Mesenchymal stem cell (in vitro differentiated cells and primary cell): ENCODE measurements at regions not wholly inside any gene's neighbourhood (a gene's known extent, or its start where the extent isn't known, plus 50 kb on each side); places are given as distances from the start of the nearest gene placed in this dataset.

ENCODE experiments used
- DNase-seq: peaks from one replicate; pipeline ENCODE4 v3.0.0-alpha.2; 2013
- H2AFZ ChIP-seq: one replicate; pipeline ENCODE4 v1.6.1; 2013; ENCODE audit warnings: low read depth, mild to moderate bottlenecking, control low read depth, inconsistent platforms, low read length, moderate library complexity
- H2AK5ac ChIP-seq: 2 replicates; pipeline ENCODE4 v1.6.1; 2013; ENCODE audit warnings: low read length, moderate library complexity, mild to moderate bottlenecking, inconsistent platforms; ENCODE audit not compliant: severe bottlenecking
- H2BK120ac ChIP-seq: one replicate; pipeline ENCODE4 v1.6.1; 2013; ENCODE audit warnings: low read depth, mild to moderate bottlenecking, inconsistent platforms, low read length, moderate library complexity
- H2BK12ac ChIP-seq, 2 experiments: one replicate each; pipeline ENCODE4 v1.6.1; 2013; ENCODE audit warnings: inconsistent platforms in 2 of 2, low read length in 2 of 2, mild to moderate bottlenecking in 2 of 2, moderate library complexity in 2 of 2, control low read depth in 1 of 2
- H2BK15ac ChIP-seq: one replicate; pipeline ENCODE4 v1.6.1; 2013; ENCODE audit warnings: mild to moderate bottlenecking, low read depth, inconsistent platforms; ENCODE audit not compliant: poor library complexity, severe bottlenecking
- H2BK5ac ChIP-seq: 2 replicates; pipeline ENCODE4 v1.6.1; 2013; ENCODE audit warnings: low read depth, mild to moderate bottlenecking, low read length, control low read depth, inconsistent platforms; ENCODE audit not compliant: poor library complexity, severe bottlenecking
- H3K14ac ChIP-seq, 2 experiments: one replicate each; pipeline ENCODE4 v1.6.1; 2013; ENCODE audit warnings: inconsistent platforms in 2 of 2, low read length in 2 of 2, control low read depth in 1 of 2, mild to moderate bottlenecking in 1 of 2, moderate library complexity in 1 of 2
- H3K18ac ChIP-seq, 2 experiments: one replicate each; pipeline ENCODE4 v1.6.1; 2013; ENCODE audit warnings: inconsistent platforms in 2 of 2, low read length in 2 of 2, control low read depth in 1 of 2, low read depth in 1 of 2, mild to moderate bottlenecking in 1 of 2
- H3K23ac ChIP-seq, 2 experiments: one replicate each; pipeline ENCODE4 v1.6.1; 2013; ENCODE audit warnings: inconsistent platforms in 2 of 2, low read length in 2 of 2, mild to moderate bottlenecking in 2 of 2, moderate library complexity in 2 of 2, control low read depth in 1 of 2
- H3K27ac ChIP-seq: 2 replicates; pipeline ENCODE4 v1.5.1; 2013; ENCODE audit warnings: mild to moderate bottlenecking, moderate library complexity, low read length, control low read depth, inconsistent platforms; ENCODE audit not compliant: poor library complexity, severe bottlenecking
- H3K27me3 ChIP-seq, 2 experiments: 2 replicates each; pipeline versions ENCODE4 v1.6.1 to v1.7.0; 2013; ENCODE audit warnings: low read length in 2 of 2, mild to moderate bottlenecking in 2 of 2, moderate library complexity in 2 of 2, control low read depth in 1 of 2, inconsistent platforms in 1 of 2; ENCODE audit not compliant: control insufficient read depth in 1 of 2, insufficient read depth in 1 of 2
- H3K36me3 ChIP-seq, 2 experiments: 2 replicates each; pipeline versions ENCODE4 v1.6.1 to v1.7.0; 2013; ENCODE audit warnings: low read length in 2 of 2, control low read depth in 1 of 2, inconsistent platforms in 1 of 2, low read depth in 1 of 2, mild to moderate bottlenecking in 1 of 2; ENCODE audit not compliant: insufficient read depth in 2 of 2, control insufficient read depth in 1 of 2
- H3K4ac ChIP-seq, 2 experiments: one replicate each; pipeline ENCODE4 v1.6.1; 2013; ENCODE audit warnings: inconsistent platforms in 2 of 2, low read length in 2 of 2, mild to moderate bottlenecking in 2 of 2, moderate library complexity in 2 of 2, control low read depth in 1 of 2, low read depth in 1 of 2
- H3K4me1 ChIP-seq: 2 replicates; pipeline ENCODE4 v1.6.1; 2013; ENCODE audit warnings: low read depth, low read length, control low read depth; ENCODE audit not compliant: control insufficient read depth, insufficient read depth
- H3K4me2 ChIP-seq: 2 replicates; pipeline ENCODE4 v1.6.1; 2013; ENCODE audit warnings: low read length, mild to moderate bottlenecking, inconsistent platforms; ENCODE audit not compliant: poor library complexity, severe bottlenecking
- H3K4me3 ChIP-seq, 2 experiments: 2 replicates each; pipeline versions ENCODE4 v1.5.1 to v1.7.0; 2013; ENCODE audit warnings: low read length in 2 of 2, mild to moderate bottlenecking in 2 of 2, control low read depth in 1 of 2, low read depth in 1 of 2; ENCODE audit not compliant: insufficient read depth in 1 of 2
- H3K79me1 ChIP-seq: replicated peaks from 2 replicates; pipeline ENCODE4 v1.6.1; 2013; ENCODE audit warnings: mild to moderate bottlenecking, control low read depth, low read length, inconsistent platforms; ENCODE audit not compliant: poor library complexity, severe bottlenecking
- H3K9ac ChIP-seq: 2 replicates; pipeline ENCODE4 v1.7.0; 2013; ENCODE audit warnings: mild to moderate bottlenecking, low read length, moderate library complexity
- H3K9me3 ChIP-seq: 2 replicates; pipeline ENCODE4 v1.7.0; 2013; ENCODE audit warnings: mild to moderate bottlenecking, low read length; ENCODE audit not compliant: control insufficient read depth
- H4K8ac ChIP-seq: one replicate; pipeline ENCODE4 v1.6.1; 2013; ENCODE audit warnings: inconsistent platforms, mild to moderate bottlenecking, low read length, moderate library complexity
- H4K91ac ChIP-seq: one replicate; pipeline ENCODE4 v1.6.1; 2013; ENCODE audit warnings: mild to moderate bottlenecking, low read length, inconsistent platforms
- WGBS: methylation state at CpG from one replicate; pipeline ENCODE4 v1.1.7; 2013; ENCODE audit warnings: mixed read lengths; 5-methylcytosine and 5-hydroxymethylcytosine counted together

- Histone ChIP-seq H2AFZ (no peak overlapping the region), H3K79me1 (no peaks in the 10 kb centered on the region), H2BK15ac (no peak overlapping the region), H3K36me3 (no peaks in the 10 kb centered on the region), H4K91ac (no peak overlapping the region), H3K27ac (no peak overlapping the region), H2AK5ac (no peak overlapping the region), H3K18ac (no peak overlapping the region), H3K4ac (no peak overlapping the region), H2BK12ac (no peak overlapping the region), H3K4me3 (no peak overlapping the region), H4K8ac (no peak overlapping the region), H3K4me1 (no peaks in the 10 kb centered on the region), H3K9me3 (no peaks in the 10 kb centered on the region), H3K23ac (no peak overlapping the region), H3K9ac (no peak overlapping the region), H2BK5ac (no peak overlapping the region), H2BK120ac (no peak overlapping the region), H3K14ac (no peak overlapping the region), H3K27me3 (peaks cover 0 to 17% of the 10 kb centered on the region in 2 experiments), H3K4me2 (no peak overlapping the region)
- WGBS = 88% methylated on average over 2 of the region's 2 CpGs
- DNase-seq = no peak
Measured at GRCh38 chr1:30335997-30336390, 387.4 kb downstream of the MATN1 start.

DNA sequence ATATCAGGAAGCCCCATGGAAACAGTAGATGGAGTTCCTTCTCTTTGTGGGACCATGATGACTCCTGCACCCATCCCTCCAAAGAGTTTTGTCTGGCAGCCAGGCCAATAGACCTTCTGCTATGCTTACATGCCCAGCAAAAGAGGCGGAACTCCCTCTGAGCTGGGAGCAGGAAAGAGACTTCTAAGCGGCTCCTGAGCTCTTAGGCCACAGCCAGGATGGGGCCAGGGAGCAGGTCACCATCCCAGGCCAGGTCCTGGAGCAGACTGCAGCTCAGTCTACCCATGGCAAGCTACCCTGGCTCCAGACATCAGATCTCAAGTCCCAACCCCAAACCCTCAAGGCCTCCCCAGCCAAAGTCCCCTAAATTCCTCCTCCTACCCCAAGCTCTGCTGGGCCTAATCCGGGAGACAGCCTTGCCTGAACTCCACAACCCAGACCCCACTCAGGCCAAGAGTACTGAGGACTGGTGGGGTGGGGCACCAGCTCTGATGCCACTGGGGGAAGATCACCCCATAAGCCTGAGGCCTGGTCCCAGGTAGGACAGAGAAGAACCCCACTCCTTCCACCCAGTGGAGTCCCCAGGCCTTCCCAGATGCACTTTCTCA, 387.9 kb downstream of the MATN1 start:
- H3K4ac ChIP-seq = no peak overlapping the region
- no peak overlapping the region for H3K23ac ChIP-seq
- H3K27me3 ChIP-seq = peaks cover 0 to 16% of the 10 kb centered on the region in 2 experiments
- no peaks in the 10 kb centered on the region for H3K36me3 ChIP-seq
- no peak overlapping the region for H3K9ac ChIP-seq
- H3K4me2 ChIP-seq = no peak overlapping the region
- no peak overlapping the region for H4K8ac ChIP-seq
- H3K18ac ChIP-seq = no peak overlapping the region
- no peak overlapping the region for H2BK120ac ChIP-seq
- no peak overlapping the region for H2BK15ac ChIP-seq
- H3K9me3 ChIP-seq = no peaks in the 10 kb centered on the region
- H3K4me3 ChIP-seq = no peak overlapping the region
- H3K14ac ChIP-seq = no peak overlapping the region
- H4K91ac ChIP-seq = no peak overlapping the region
- H2BK12ac ChIP-seq = no peak overlapping the region
- H3K79me1 ChIP-seq = no peaks in the 10 kb centered on the region
- H2AK5ac ChIP-seq = no peak overlapping the region
- H2AFZ ChIP-seq = no peak overlapping the region
- H3K27ac ChIP-seq = no peak overlapping the region
- H2BK5ac ChIP-seq = no peak overlapping the region
- 52% methylated on average over 3 of the region's 3 CpGs for WGBS
- no peak for DNase-seq
- no peaks in the 10 kb centered on the region for H3K4me1 ChIP-seq

GRCh38 chr1:30334767-30335166, 388.6 kb downstream of the MATN1 start:
- H4K8ac ChIP-seq = no peak overlapping the region
- H3K14ac ChIP-seq = no peak overlapping the region
- H2BK12ac ChIP-seq = no peak overlapping the region
- H3K4ac ChIP-seq = no peak overlapping the region
- H3K4me2 ChIP-seq = no peak overlapping the region
- no peaks in the 10 kb centered on the region for H3K9me3 ChIP-seq
- H3K79me1 ChIP-seq = no peaks in the 10 kb centered on the region
- no peak overlapping the region for H2AFZ ChIP-seq
- H3K27ac ChIP-seq = no peak overlapping the region
- no peak overlapping the region for H3K9ac ChIP-seq
- H2AK5ac ChIP-seq = no peak overlapping the region
- no peak overlapping the region for H2BK15ac ChIP-seq
- H2BK120ac ChIP-seq = no peak overlapping the region
- no peak overlapping the region for H3K18ac ChIP-seq
- no peaks in the 10 kb centered on the region for H3K4me1 ChIP-seq
- no peak overlapping the region for H2BK5ac ChIP-seq
- peaks cover 0 to 22% of the 10 kb centered on the region in 2 experiments for H3K27me3 ChIP-seq
- no peak overlapping the region for H3K4me3 ChIP-seq
- 81% methylated on average over 2 of the region's 2 CpGs for WGBS
- no peak overlapping the region for H4K91ac ChIP-seq
- H3K23ac ChIP-seq = no peak overlapping the region
- H3K36me3 ChIP-seq = no peaks in the 10 kb centered on the region
- no peak for DNase-seq

DNA sequence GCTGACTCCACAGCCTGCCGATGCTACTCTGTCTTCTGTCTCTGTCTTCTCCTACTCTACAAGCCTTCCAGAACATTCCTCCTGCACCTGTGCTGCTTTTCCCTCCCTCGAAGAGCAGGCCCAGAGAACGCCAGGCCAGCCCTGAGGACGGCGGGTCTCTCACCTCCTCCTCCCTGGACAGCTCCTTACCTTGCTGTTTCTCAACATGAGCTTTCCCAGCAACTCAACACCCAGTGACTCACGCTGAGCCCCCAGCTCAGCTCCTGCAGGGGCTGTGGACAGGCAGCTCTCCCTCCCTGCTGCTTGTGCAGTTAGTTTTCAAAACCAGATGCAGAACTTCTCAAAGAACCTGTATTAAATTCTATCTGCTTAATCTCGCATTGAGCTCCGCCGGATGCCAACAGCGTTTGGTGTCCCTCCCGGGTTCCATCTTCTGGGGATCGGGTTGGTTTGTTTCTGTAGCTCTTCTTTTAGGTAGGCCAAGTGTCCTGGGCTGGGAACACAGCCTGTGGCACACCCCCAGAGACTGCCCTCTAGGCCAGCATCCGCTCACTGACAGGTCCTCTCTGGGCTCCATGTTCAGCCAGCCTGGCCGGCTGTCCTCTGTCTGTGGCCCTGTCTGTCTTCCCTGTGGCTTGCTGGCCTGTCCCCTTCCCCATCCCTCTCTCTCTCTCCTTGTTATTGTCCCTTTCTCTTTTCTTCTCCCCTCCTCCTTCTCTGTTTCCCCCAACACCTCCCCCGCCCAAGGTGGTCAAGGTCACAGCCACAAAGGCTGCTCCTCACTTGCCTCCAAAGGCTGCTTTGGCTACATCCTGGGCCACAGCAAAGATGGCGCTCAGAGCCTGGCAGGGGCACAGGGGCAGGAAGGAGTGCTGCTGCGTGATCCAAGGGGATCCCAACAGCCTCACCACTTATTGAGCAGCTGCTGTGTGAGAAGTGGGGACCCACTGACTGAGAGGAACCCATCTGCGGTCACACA, 391.0 kb downstream of the MATN1 start:
- no peak overlapping the region for H4K91ac ChIP-seq
- H3K18ac ChIP-seq = no peak overlapping the region
- H3K36me3 ChIP-seq = no peaks in the 10 kb centered on the region
- H3K79me1 ChIP-seq = no peaks in the 10 kb centered on the region
- H2AK5ac ChIP-seq = no peak overlapping the region
- H3K4me2 ChIP-seq = no peak overlapping the region
- H4K8ac ChIP-seq = no peak overlapping the region
- no peak for DNase-seq
- no peaks in the 10 kb centered on the region for H3K9me3 ChIP-seq
- H2AFZ ChIP-seq = no peak overlapping the region
- H3K23ac ChIP-seq = no peak overlapping the region
- no peak overlapping the region for H3K4me3 ChIP-seq
- peaks cover 0 to 34% of the 10 kb centered on the region in 2 experiments for H3K27me3 ChIP-seq
- no peak overlapping the region for H3K4ac ChIP-seq
- H2BK5ac ChIP-seq = no peak overlapping the region
- no peak overlapping the region for H3K9ac ChIP-seq
- H2BK12ac ChIP-seq = no peak overlapping the region
- WGBS = 72% methylated on average over 18 of the region's 18 CpGs
- no peak overlapping the region for H2BK120ac ChIP-seq
- no peak overlapping the region for H3K27ac ChIP-seq
- H2BK15ac ChIP-seq = no peak overlapping the region
- no peaks in the 10 kb centered on the region for H3K4me1 ChIP-seq
- no peak overlapping the region for H3K14ac ChIP-seq
